Vagina (tissue), 2 donors: ENCODE measurements at regions not wholly inside any gene's neighbourhood (a gene's known extent, or its start where the extent isn't known, plus 50 kb on each side); places are given as distances from the start of the nearest gene placed in this dataset.
"Not testable (repeated sequence)": the region's sequence is repeated elsewhere in the genome, so short reads cannot be mapped to it uniquely, and the experiment has no call there.

Experiments
- POLR2A ChIP-seq, 2 donors: fragments of 450-650 bp; IDR thresholded peaks; one replicate each; pipeline ENCODE4 v1.6.1; 2017; ENCODE audit warnings: antibody characterized with exemption in 2 of 2, mild to moderate bottlenecking in 2 of 2, moderate library complexity in 2 of 2
- POLR2AphosphoS5 ChIP-seq, 2 donors: sonication (generic); formaldehyde crosslinking; IDR thresholded peaks; one replicate each; pipeline ENCODE4 v1.9.0; 2017; ENCODE audit warnings: antibody characterized with exemption in 2 of 2, mild to moderate bottlenecking in 2 of 2, low read depth in 1 of 2; ENCODE audit not compliant: insufficient read depth in 1 of 2
- TF ChIP-seq, protein P1 (sequence below), 3 experiments: fragments of 450-650 bp in 2 of 3; fragments of 200-600 bp in 1 of 3; sonication (generic) in 1 of 3; IDR thresholded peaks; one replicate each; pipeline ENCODE4 v1.5.1; 2017 to 2019; ENCODE audit warnings: antibody characterized with exemption in 3 of 3, mild to moderate bottlenecking in 2 of 3, moderate library complexity in 2 of 3

DNA sequence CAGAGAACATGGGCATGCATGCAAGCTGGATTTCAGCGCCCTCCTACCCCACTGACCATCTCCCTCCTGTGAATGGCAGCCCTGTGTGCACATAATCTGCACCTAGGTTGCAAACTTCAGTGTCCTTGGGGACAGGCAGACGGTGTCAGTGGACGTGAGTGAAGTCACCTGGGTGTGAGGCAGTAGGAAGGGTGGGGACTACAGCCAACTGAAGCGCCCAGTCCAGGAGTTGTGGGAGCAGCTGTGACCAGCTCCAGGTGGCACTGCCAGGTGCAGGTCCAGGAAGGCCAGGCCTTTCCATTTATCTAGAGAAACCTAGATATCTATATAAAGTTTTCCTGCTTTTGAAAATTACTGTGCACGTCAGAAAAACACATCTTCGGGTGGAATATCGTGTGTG is 152.3 kb downstream of the BCL2L11 start:
- TF ChIP-seq, protein P1, sequence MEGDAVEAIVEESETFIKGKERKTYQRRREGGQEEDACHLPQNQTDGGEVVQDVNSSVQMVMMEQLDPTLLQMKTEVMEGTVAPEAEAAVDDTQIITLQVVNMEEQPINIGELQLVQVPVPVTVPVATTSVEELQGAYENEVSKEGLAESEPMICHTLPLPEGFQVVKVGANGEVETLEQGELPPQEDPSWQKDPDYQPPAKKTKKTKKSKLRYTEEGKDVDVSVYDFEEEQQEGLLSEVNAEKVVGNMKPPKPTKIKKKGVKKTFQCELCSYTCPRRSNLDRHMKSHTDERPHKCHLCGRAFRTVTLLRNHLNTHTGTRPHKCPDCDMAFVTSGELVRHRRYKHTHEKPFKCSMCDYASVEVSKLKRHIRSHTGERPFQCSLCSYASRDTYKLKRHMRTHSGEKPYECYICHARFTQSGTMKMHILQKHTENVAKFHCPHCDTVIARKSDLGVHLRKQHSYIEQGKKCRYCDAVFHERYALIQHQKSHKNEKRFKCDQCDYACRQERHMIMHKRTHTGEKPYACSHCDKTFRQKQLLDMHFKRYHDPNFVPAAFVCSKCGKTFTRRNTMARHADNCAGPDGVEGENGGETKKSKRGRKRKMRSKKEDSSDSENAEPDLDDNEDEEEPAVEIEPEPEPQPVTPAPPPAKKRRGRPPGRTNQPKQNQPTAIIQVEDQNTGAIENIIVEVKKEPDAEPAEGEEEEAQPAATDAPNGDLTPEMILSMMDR (IDR thresholded peaks at IDR 0.05): not testable (repeated sequence)
- not testable (repeated sequence) for TF ChIP-seq POLR2A (IDR thresholded peaks at IDR 0.05); POLR2AphosphoS5 (IDR thresholded peaks at IDR 0.05; ENCODE audit: insufficient read depth in 1 of 2, low read depth in 1 of 2)
